GM21717 (cell line): ENCODE measurements at regions not wholly inside any gene's neighbourhood (a gene's known extent, or its start where the extent isn't known, plus 50 kb on each side); places are given as distances from the start of the nearest gene placed in this dataset.
A peak's percentile ranks its signal among the peaks of the same experiment; 100 is the strongest.

Source experiments
- ATAC-seq: cut with Tn5 transposase; IDR thresholded peaks from one replicate; pipeline ENCODE4 v1.9.1; 2021; ENCODE audit warnings: mild to moderate bottlenecking, moderate library complexity; ENCODE audit not compliant: unreplicated experiment

DNA sequence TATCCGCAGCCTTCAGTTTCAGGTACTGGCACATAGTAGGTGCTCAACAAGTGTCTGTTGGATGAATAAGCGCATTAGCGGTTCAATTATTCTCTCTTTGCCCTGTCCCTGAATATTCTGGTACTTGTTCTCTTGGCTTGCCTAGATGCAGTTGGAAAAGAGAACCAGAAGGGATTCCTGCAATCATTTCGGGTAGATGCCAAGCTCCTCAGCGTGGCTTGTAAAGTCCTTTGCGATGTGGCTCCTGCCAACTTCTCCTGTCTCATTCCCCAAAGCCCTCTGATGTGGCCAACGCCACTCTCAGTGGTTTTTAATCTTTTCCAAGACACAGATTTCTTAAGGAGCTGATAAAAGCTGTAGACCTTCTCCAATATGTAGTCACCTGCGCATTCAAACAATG is 230.3 kb downstream of the SUDS3 start:
- ATAC-seq, result no peak

DNA sequence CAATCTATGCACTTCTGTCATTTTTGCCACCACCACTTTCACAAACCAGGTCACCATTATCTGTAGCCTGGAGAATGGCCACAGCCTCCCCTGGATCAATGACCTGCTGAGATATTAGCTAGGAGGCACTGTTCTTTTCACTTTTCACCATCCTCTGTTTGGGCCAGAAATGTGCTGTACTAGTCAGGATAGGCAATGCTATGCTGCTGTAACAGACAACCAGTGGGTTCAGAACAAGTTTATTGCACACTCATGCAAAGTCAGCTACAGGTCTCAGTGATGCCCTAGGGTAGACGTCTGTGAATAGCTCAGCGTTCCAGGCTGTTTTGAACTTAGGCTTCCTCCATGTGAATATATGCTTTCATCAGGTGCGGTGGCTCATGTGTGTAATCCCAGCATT is 231.5 kb downstream of the SUDS3 start:
- no peak for ATAC-seq

DNA sequence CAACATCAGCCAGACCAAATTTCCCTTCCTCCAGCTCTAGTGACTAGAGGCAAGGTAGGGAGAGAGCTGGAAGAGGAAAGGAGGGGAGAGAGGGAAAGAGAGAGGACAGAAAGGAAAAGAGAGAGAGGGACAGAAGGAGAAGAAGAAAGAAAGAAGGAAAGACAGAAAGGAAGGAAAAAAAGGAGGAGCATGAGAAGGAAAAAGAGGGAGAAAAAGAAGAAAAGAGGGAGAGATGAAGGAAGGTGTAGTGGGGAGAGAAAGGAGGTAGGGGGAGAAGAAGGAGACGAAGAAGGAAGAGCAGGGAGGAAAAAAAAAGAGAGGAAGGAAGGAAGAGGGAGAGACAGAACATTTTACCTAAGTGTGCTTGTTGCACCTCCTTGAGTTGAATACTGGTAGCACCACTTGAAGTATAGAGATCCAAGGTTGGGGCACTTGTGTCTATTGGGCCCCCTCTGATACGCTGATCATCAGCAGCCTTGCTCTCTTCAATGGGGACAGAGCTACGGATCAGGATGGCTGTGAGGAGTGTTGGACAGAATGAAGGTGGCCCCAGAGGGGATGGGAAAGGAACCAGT is 232.5 kb downstream of the SUDS3 start:
- ATAC-seq, result no peak

DNA sequence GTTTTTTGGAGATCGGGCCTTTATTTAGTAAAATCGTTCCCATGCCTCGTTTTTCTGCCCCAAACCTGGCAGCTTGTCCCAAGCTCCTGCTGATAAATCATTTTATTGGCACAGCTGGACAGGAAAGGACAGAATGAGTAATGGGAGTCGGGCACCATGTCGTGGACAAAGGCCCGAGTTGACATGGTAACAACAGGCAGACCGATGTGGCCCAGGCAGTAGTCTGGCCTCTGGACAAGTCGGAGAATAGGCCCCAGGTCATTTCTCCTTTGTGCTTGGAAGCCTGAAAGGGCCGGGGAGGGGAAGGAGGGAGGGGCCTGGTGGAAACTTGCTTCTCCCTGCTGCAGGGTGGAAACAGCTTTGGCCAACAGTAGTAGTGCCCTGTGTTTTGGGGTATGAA is 234.9 kb downstream of the SUDS3 start:
- ATAC-seq, result no peak

DNA sequence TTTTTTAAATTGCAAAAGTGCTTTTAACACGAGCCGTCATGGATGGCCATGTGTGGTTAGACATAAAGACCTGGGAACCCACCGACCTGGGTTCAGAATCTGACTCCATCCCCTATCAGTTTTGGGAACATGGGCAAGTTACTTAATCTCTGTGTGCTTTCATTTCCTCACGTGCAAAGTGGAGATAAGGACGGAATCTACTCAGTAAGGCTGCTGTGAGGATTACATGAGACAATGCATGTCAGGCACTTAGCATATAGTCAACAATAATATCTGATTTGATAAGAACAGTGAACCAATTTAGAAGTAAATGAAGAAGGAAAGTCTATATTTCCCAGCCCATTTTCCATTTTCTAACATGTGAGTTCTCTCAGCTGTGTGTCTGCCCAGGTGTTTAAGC is 235.4 kb downstream of the SUDS3 start:
- ATAC-seq, result no peak

DNA sequence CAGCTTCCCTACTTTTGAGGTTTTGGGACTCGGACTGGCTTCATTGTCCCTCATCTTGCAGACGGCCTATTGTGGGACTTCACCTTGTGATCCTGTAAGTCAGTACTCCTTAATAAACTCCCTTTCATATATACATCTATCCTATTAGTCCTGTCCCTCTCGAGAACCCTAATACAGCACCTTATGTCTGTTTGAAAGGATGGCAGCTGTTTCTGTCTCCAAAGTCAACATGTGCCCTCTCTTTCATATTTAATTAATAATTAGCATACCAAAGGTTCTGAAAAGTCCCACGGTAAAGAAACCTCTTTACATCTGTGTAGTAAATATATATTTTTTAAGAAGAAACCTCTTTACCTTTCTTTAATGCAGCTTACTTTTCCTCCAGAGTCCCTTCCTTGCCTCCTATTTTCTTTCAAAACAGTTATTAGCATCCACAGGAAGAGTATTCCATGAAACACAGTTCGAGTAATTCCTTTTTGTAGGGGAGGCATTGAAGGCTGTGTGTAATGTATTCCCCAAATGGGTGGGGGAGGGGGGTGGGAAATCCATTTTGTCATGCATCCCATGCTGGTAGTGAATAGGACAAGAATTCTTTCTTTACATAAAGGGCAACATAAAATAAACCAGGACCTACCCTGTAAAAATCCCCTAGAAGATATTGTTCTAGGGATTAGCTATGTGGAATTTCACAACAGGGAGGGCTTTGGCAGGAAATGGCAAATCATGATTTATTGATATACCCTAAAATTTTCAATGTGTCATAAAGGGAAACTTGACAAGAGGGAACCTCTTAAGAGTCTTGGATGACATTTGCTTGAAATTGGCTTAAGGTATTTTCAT is 241.5 kb downstream of the SUDS3 start:
- ATAC-seq, result no peak

DNA sequence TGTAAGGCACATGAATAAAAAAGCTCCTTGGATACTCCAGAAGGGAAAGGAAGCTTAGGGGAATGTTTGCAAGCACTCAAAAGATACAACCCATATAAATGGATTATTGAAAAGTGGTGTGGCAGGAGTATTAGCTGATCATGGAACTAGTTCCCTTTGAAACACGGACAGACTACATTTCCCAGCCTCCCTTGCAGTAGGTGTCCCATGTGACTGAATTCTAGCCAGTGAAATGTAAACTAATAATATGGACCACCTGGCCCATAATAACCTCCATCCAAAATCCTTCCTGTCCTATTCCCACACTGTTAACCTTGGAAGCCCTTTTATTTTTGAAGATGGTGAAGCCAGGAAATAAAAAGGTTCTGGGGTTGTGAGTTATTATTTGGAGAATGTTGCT is 242.3 kb downstream of the SUDS3 start:
- ATAC-seq, result no peak

DNA sequence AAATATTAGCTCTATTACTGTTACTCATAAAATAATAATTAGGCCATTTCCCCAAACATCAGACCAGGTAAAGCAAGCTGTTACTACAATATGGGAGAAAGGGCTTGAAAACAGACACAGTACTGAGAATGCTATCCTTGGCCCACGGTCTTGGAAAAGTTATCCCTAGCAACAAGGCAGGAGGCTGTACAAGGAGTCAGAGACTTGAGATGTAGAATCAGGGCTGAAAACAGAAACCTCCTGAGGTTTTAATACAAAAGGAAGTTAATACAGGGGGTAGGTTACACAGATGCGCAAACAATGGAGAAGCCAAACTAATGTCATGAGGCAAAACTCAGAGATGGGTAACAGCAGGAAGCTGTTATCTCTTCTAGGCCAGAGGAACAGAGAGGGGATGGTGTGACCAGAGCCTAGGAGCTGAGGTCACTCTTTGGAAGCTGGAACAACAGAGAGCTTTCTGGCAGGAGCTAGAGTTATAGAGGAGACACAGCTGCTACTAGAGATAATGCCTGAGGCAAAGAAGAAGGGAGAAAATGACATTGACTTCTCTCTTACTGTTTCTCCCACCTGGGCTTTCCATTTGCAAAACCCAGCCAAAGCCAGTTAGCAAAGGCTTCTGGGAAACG is 248.8 kb downstream of the SUDS3 start:
- no peak for ATAC-seq

DNA sequence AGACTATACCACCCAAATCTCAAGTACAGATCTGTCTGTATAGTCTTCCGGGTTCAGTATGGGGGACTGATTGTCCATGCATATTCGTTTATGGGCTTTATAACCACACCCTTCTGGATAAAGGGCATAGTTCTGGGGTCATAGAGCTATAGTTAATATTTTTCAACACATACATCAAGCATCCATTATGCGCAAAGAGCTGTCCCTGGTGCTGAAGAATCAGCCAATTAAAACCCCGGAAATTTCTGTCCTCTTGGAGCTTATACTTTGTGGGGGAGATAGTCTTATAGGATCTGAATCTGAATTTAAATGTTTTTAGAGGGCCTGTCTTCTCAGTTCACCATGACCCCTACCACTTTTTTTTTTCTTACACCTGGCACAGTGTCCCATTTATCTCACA is 256.7 kb downstream of the SUDS3 start:
- no peak for ATAC-seq

DNA sequence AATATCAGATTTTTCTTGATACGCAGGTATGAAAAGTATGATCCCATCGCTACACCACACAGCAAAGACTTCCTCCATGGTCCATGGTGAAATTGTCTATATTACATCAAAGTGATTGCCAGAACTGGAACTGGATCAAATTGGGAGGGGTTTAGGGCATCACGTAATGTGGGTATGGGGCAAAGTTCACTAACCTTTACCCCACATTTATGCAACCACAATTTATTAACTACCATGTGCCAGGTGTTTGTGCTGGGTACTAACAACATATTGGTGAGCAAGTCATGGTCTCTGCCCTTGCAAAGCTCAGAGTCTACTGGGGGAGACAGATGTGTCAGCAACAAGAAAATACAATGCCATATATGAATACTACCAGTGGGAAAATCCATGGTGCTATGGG is 258.9 kb downstream of the SUDS3 start:
- no peak for ATAC-seq

DNA sequence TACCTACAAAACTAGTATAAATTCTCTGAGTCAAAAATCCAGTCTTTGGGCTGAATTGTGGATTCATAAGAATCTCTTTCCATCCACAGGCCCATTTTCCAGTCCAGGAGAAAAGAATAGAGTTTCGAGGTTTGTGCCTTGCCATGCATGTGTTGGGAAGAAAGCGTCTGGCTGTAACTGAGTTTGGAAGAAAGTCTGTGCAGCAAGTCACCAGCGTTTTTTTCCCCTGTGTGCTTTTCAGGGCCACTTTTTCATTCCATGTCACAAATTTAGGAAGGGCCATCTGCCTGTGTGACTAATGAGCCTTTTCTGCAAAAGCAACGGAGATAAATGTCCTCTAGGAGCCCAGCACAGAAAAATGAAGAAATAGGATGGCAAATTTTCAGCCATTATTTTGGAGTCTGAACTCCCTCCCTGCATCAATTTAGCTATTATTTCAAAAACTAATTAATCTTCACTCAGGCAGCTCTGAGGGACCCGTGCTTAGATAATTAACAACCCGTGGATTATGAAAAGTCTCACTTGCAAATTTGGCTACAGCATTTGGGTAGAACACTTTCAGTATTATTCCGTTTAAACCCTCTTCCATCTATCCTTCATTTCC is 261.5 kb downstream of the SUDS3 start:
- no peak for ATAC-seq

DNA sequence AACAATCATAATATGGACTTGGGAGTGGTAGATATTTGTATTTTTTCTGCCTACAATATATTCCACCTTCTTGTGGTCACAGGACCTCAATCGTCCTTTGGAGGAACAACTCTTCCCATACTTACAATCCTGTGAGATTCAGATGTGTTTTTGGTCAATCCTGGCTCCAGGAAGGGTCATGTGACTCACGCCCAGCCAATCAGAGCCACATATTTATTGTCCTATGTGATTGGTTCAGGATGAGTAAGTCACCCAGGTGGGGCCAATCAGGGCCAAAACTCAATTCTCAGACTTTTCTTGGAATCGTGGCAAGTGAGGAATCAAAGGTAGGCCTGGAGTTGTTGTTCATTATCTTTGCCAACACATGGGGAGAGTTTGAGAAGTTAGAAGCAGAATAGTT is 264.9 kb downstream of the SUDS3 start:
- no peak for ATAC-seq

DNA sequence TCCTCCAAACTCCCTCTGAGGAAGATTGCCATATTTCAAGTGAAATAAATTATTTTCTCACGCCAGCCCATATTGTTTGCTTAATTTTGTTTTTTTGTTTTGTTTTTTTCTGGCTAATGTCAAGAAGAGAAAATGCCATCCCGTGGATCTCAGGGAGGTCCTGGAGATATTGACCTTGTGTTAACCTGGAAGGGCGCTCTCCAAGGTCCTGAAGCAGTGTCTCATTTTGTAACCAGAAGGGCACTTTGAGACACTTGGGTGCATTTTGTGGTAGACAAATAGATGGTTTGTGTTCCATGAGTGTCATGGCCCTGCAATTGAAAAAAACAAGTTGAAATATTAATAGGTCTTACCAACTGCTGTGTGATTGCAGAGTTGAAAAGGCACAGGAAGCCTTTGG is 268.9 kb downstream of the SUDS3 start:
- ATAC-seq, result no peak

DNA sequence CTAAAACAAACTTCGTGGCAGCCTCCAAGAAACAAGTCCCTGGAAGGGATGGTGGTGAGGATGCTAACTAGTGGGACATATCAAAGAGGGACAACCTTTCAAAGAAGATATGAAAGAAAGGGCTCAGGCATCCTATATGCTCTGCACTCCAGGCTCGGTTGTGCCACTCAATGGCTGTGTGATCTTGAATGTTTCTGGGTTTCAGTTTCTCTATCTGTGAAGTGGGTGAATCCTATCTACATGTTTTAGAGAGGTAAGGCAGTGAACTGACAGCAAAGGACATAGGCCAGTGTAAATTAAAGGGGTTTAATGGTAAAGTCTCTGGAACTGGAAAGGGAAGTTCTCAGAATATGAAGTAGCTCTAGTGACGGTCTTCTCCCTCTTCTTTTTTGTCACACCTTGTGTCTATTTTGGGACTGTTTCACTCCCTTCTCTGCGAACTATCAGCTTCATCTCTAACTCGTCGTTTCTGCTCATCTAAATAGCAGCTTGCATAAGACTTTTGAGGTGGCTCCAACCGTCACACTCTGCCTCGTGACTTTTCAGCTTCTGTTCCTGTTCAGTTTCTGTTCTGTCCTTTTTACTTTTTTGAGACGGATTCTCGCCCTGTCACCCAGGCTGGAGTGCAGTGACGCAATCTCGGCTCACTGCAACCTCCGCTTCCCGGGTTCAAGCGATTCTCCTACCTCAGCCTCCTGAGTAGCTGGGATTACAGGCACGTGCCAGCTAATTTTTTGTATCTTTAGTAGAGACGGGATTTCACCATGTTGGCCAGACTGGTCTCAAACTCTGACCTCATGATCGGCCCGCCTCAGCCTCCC is 273.6 kb downstream of the SUDS3 start:
- no peak for ATAC-seq

DNA sequence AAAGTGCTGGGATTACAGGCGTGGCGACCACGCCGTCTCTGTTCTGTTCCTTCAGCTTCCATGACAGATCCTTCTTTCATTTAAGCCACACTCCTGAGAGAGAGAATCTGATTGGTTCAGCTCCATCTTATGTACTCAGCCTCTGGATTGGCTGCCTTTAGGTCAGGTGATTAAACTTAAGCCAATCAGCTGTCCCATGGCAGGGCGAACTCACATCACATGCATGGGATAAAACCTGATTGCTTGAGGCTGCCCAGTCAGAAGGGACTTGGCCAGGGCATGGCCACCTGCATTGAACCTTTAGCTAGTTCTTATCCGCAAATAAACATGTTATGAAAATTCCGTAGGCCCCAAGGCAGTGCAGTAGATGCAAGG is 274.2 kb downstream of the SUDS3 start:
- no peak for ATAC-seq

DNA sequence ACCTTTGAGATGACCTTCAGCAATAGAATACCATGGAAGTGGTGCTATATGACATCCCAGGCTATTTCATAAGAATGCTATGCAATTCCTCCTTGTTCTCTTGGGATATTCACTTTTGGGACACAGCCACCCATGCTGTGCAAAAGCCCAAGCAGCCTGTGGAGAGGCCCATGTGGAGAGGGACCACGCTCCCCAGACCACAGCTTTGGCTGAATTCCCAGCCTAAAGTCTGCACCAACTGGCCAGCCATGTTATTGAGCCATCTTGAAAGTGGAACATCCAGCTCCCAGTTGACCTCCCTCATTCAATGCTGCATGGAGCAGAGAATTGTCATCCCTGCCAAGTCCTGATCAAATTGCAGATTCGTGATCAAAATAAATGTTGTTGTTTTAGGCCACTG is 275.1 kb downstream of the SUDS3 start:
- ATAC-seq, result no peak

DNA sequence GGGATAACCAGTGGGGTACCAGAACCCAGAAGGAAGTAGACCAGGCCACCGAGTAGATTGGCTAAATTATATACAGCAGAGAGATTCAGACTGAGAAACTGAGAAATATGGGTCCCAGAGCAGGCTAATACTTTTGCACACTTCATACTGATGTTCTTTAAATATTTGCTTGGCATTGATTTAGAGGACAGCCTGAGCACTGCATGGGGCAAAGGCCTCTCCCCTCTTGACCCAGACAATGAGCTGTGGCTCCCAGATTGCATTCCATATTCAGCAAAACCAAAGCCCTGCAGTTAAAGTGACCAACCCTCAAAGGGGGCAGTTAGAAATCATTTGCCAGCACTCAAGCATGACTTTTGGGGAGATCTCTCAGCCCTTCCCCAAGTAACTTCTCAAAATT is 279.2 kb downstream of the SUDS3 start:
- no peak for ATAC-seq

DNA sequence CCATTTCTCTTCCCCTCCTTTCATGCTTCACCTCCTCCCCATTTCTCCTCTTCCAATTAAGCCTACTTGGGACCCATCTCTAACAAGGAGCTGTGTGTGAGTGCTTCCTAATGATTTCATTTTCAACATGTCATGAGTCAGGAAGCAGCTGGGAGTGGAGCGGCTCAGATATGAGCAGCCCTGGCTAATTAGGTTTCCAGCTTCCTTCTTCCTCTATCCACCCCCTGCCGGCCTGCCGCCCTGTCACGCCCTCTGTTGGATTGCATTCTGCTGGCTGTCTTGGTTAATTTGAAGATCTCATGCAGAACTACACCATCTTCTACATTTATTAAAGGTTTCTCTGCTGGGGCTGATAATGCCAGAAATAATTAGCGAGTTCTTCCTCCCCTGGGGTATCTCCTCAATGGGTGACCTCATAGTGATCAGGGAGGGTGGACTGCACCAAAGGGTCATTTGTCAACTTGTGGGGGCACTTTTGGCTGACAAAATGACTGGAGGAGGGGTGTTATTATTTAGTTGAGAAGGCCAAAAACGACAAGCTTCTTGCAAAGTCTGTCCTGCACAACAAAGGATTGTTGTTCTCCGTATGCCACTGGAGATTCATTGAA is 300.9 kb upstream of the SRRM4 start:
- ATAC-seq, result no peak

DNA sequence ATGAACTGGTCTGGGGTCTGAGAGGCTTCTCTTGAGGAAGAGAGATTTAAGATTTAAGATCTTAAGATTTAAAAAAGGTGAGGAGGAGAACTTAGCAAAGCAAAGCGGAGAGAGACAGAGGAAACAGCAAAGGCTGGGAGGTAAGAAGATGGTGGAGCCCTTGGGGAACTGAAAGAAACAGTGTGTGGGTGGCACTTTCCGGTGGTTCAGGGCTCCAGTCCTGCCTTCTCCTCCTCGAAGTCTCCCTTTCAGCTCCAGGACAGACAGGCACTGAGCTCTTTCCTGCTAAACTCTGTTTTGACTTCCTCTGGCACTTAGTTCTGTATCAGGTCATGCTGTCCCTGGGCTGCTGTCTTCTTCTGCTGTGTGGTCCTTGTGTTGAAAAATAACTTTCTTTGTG is 298.7 kb upstream of the SRRM4 start:
- peak; percentile 68 for ATAC-seq

DNA sequence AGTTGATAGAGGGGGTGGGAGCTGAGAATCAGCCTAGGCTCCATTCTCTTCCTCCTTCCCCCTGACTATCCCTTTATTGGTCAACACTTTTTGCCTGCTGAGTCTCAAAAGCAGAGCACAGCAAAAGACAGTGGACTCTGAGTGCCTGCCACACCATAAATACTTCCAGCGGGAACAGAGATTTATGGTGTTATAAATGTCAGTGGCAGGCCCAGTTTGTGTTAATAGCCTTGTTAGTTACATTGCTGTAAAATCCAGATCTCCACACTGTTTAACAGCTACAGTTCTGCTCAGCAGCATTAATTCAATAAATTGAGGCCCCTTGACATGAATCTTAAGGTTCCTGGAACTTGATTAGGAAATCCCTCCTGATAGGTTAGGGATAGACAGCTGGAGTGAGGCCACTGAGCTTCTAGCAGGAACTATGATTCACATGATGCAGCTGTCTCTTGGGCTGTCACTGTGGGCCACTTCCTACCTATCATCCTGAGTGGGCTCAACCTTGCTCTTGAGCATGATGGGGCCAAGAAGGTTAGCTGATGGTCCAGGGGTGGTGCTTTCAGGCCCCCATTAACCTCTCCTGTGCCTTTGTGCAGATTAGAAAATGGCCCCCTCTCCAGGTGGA is 295.2 kb upstream of the SRRM4 start:
- no peak for ATAC-seq
